ENCODE measurements at regions not wholly inside any gene's neighbourhood (a gene's known extent, or its start where the extent isn't known, plus 50 kb on each side); places are given as distances from the start of the nearest gene placed in this dataset.

DNA sequence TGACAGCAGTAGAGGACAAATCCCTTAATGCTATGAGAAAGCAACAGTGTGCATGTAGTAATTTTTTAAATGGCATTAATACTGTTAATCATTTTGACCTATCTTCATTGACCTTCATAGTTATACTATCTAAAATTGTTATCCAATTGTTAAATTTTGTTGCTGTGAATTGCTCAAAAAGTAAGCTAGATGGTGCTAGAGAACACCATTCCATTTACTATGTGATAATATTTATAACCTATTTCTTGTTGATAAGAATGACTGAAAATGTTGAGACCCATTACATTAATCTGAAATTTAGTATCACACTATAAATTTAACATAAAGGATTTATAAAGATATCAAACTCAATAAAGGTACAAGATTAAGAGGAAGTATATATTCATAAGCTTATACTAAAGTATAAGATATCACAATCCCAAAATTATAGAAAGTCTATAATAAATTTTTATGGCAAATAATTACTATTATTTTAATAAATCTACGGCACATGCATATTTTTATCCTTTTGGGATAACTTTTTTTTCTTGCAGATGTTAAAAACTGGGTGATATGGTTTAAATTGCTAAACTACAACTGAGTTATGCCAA lies 1573.3 kb downstream of the PCDH9 start:
- DNase-seq, result no peak

DNA sequence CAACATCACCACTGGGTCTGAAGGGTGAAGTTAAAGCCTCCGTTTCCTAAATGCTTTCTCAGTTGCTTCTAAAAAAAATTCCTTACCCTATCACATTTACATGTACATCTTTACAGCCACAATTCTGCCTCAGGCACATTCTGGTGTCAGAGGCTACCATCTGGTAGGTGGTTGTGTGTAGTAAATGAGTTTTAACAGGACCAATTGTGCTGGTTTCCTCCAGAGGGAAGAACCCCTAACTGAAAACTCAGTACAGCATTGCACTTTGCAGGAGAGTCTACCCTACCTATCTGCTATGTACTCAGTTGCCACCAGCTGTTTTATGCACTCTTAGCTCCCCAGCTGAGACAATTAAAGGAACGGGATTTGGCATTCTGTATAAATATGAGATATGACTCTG lies 1576.5 kb downstream of the PCDH9 start:
- no peak for DNase-seq

GRCh38 chr13:65650321-65650720 lies 1579.8 kb downstream of the PCDH9 start:
- no peak for DNase-seq

GRCh38 chr13:65642996-65643395 lies 1587.1 kb downstream of the PCDH9 start:
- DNase-seq, result no peak

DNA sequence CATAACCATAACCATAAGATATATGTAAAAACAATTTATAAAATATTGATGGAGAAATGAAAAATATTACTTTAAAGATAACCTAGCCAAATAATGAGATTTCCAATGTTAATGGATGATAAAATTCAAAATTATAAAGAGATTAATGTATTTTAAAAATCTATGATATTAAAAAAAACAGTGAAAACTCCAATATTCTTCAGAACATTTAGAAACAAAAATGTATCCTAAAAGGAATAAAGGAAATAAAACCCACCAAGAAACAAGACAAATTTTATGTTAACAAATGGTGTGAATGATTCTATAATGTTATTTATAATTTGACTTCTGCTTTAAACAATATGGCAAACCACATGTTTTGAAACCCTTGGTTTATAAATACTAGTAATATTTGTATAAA lies 1587.8 kb downstream of the PCDH9 start:
- no peak for DNase-seq

DNA sequence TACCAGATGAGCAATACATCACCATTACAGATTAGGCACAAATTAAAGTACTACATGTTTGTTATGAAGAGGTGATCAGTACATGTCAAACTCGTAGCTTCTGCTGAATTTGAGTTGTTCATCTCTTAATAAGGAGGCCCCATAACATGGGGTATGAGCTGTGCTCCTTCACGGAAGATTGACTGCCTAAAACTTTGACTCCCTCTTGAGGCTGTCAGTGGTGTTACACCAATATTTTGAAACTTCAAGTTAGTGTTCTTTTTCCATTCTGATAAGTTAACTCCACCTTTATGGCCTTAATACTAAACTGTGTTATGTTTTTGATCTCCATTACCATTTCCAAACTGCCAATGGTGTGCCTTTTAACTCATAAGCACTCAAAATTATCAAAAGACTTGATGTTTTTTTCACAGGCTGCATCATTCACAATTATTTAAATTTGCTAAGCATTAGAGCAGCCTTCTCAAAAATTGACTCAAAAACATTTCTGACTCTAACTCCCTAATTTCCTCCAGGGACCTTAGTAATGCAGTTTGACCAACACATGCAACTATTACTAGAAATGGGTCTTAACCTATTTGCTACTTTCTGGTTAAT lies 1591.5 kb downstream of the PCDH9 start:
- DNase-seq, result no peak

GRCh38 chr13:65633806-65634205 lies 1596.3 kb downstream of the PCDH9 start:
- DNase-seq, result no peak

GRCh38 chr13:65631078-65631477 lies 1599.1 kb downstream of the PCDH9 start:
- no peak for DNase-seq

DNA sequence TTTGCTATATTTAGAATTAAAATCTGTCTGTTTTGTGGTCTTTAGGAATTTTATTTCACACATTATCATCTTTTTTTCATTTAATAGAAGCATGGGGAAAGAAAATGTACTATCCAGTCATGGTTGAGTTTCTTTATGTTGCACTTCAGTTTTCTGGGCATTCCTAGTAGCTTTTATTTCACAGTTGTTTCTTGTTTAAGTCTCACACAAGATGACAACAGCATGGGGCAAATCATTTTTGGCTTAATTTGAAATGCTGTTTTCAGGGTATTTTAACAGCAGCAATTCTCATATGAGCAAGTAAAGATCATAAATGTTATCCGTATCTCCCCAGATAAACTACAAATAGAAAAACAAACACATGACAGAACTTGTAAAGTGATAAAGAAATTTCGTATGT lies 1600.2 kb downstream of the PCDH9 start:
- DNase-seq, result no peak

DNA sequence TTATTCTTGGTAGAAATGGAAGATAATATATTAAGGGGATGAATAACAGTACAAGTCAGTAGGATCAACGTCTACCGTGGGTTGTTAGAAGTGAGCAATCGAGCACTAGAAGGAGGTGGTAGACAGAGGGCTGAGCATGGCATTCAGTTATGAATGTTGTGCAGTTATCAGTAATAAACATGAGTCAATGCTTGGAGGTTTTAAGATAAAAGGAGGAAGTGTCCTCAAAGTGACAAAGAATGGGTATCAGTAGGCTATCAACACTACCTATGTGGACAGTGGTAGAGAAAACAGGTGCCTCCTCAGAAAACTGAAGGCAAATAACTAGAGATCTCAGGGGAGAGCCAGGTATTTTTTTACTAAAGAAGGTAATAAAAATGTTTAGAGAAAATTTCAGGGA lies 1607.0 kb downstream of the PCDH9 start:
- no peak for DNase-seq

- DNase-seq, result no peak
These were observed 1614.6 kb downstream of the PCDH9 start for GRCh38 chr13:65615506-65615905.

- DNase-seq, result no peak
These were observed 1617.1 kb downstream of the PCDH9 start for GRCh38 chr13:65613004-65613403.

GRCh38 chr13:65609350-65609749 lies 1620.8 kb downstream of the PCDH9 start:
- no peak for DNase-seq

DNA sequence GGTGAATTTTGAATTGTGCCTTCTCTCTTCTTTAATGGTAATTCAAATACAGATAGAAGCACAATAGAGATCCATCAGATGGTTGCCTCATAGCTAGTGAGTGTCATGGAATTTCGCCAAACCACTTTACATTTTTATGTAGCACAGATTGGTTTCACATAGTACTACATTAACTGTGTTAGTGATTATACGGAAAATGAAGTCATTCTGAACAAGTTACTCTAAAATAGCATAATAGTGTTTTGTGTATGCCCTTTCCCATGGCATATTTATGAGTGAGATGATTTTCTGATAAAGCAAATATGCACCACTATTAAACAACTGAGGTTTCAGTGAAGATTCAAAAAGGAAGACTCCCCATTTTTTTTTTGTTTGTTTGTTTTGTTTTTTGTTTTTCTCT lies 1623.5 kb downstream of the PCDH9 start:
- no peak for DNase-seq

- DNase-seq, result no peak
These were observed 1624.7 kb downstream of the PCDH9 start for GRCh38 chr13:65605396-65605795.

GRCh38 chr13:65603160-65603559 lies 1627.0 kb downstream of the PCDH9 start:
- no peak for DNase-seq

DNA sequence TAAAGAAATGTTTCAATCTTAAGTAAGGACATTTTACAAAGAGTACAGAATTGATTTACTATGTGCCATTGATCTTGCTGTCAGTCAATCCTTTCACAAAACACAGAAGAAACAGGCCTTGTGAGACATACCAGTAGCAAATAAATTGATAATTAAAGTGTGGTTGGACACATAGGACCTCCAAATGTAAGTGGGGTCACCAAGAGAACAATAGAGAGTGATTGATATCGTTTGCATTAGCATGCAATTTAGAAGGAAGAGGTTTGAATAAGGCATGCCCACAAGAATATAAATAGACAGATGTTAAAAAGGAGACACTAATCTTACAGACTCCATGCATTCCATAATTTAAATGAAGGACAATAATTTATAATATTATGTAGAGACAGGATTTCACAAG lies 1628.3 kb downstream of the PCDH9 start:
- no peak for DNase-seq

DNA sequence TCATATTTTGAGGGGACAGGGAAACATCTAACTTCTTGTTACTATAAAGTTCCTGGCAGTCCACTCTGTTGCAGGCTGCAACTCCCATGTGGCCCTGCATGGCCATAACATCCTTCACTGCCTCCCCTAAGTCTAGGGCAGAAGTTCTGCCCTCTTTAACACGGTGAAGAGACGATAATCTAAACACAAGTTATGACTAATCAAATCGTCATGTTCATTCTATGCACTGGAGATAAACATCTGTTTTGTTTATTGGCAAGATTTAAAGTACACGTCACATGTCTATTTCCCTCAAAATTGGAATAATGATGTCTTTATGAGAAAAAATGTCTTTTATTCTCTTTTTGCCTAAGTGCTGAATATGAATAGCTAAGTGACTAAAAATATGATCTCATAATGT lies 1629.4 kb downstream of the PCDH9 start:
- DNase-seq, result no peak

DNA sequence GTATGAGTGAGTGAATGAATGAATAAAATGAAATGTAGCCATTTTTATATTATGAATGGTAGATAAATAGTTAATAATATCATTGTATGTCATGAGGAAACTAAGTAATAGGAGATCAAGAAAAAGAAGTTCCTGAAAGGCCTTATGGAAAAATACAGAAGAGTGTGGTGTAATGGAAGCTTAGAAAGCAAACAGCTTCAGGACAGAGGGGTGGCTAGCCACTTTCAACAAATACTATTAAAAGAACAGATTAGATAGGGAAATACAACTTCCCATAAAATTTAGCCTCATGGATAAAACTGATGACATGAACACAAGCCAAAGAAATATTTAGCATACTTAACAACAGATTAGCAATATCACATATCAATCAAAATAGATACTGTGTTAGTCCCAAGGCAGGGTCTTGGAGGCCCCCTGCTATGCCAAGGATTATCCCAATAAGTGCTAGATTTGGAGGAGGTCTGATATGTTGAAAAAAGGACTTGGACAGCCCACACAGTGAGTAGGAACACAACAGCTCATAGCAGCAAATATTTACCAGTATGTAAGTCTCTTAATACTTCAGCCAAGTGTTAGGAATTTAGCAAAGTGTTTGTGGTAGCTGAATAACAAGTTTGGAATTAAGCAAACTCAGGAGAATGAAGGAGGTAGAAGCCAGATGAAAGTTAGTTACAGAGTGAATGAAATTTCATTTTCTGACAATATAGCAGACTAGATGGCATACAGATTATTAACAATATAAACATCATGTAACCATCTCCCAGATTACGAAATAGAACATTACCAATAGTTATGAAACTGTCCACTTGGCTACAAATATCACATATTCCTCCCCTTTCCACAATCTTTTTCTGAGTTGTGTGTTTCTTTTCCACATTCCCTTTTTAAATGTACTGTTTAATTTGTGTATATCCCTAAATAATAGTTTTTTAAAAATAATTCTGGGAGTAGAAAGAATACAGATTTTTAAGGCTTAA lies 1632.0 kb downstream of the PCDH9 start:
- no peak for DNase-seq

DNA sequence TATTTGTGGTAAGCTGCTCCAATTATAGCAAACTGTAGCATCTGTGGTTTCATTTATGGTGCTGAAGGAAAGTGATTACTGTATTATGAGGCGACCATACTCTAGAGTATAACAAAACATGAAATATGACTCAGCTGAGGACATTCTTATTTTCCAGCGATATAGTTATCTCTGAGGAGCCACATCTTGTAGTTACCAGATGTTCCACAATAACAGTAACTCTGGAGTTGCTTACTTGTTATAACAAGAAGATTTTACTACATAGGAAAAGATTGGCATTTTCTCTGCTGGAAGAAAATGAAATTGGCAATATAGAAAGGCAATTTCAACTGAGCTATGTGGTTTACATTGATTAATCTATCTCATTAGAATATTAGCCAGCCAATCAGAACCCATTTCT lies 1634.2 kb downstream of the PCDH9 start:
- DNase-seq, result no peak

- no peak for DNase-seq
These were observed 1635.8 kb downstream of the PCDH9 start for GRCh38 chr13:65594298-65594781.

DNA sequence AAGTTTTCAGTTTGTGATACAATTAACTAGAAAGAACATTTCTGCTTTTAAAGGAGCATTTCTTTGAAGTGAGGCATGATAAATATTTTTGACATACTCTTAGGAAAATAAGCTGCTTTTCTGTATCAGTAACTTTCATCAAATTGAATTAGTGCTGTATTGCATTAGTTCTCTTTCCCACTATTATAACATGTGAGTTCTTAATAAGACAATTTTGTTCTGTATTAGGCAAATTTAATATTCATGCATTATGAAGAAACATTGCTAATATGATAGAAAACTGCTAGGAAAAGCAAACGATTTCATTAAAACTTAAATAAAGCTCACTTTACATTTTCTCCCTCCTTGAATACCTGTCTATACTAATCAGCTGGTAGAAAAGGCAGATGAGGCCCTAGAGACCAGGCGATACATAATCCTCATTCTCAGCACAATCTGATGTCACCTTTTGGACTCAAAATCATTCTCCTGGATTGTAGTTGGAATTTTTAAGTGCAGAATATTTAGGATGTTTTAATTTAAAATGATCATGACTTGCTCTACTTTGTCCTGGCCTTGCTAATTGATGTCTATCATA lies 1636.8 kb downstream of the PCDH9 start:
- DNase-seq, result no peak

- no peak for DNase-seq
These were observed 1637.4 kb downstream of the PCDH9 start for GRCh38 chr13:65592731-65593130.

GRCh38 chr13:65585346-65585745 lies 1644.8 kb downstream of the PCDH9 start:
- no peak for DNase-seq
